HFFc6 (cell line): ENCODE measurements at regions not wholly inside any gene's neighbourhood (a gene's known extent, or its start where the extent isn't known, plus 50 kb on each side); places are given as distances from the start of the nearest gene placed in this dataset.

Experiments
- DNase-seq: peaks from one replicate; pipeline ENCODE4 v3.0.0-alpha.2; 2018
- H3K27ac Mint-ChIP-seq: 2 replicates; pipeline ENCODE4 v1.8.0; 2020; ENCODE audit warnings: mild to moderate bottlenecking, mixed read lengths
- H3K27me3 Mint-ChIP-seq: 2 replicates; pipeline ENCODE4 v1.8.0; 2021; ENCODE audit warnings: mild to moderate bottlenecking, moderate library complexity, mixed read lengths; ENCODE audit not compliant: insufficient read depth
- H3K36me3 Mint-ChIP-seq: 2 replicates; pipeline ENCODE4 v1.8.0; 2021; ENCODE audit warnings: low read depth, mixed read lengths
- H3K4me1 Mint-ChIP-seq: 2 replicates; pipeline ENCODE4 v1.8.0; 2020; ENCODE audit warnings: low read depth, mixed read lengths
- H3K4me3 Mint-ChIP-seq: 2 replicates; pipeline ENCODE4 v1.8.0; 2020; ENCODE audit warnings: mild to moderate bottlenecking, moderate library complexity, mixed read lengths
- H3K9me3 Mint-ChIP-seq: 2 replicates; pipeline ENCODE4 v1.8.0; 2020; ENCODE audit warnings: mild to moderate bottlenecking, mixed read lengths
- TF ChIP-seq, protein P1 (sequence below): fragments of 200-600 bp; sonication (generic); IDR thresholded peaks from 2 replicates; pipeline ENCODE4 v1.5.0; 2021; ENCODE audit warnings: antibody characterized with exemption, mild to moderate bottlenecking

- TF ChIP-seq, protein P1, sequence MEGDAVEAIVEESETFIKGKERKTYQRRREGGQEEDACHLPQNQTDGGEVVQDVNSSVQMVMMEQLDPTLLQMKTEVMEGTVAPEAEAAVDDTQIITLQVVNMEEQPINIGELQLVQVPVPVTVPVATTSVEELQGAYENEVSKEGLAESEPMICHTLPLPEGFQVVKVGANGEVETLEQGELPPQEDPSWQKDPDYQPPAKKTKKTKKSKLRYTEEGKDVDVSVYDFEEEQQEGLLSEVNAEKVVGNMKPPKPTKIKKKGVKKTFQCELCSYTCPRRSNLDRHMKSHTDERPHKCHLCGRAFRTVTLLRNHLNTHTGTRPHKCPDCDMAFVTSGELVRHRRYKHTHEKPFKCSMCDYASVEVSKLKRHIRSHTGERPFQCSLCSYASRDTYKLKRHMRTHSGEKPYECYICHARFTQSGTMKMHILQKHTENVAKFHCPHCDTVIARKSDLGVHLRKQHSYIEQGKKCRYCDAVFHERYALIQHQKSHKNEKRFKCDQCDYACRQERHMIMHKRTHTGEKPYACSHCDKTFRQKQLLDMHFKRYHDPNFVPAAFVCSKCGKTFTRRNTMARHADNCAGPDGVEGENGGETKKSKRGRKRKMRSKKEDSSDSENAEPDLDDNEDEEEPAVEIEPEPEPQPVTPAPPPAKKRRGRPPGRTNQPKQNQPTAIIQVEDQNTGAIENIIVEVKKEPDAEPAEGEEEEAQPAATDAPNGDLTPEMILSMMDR: no peak
- Mint-ChIP-seq H3K4me3 (no peak overlapping the region), H3K4me1 (no peaks in the 10 kb centered on the region), H3K27ac (no peak overlapping the region), H3K9me3 (peaks cover 50% of the 10 kb centered on the region), H3K27me3 (no peaks in the 10 kb centered on the region; the same call in 1 of the 2 replicates), H3K36me3 (no peaks in the 10 kb centered on the region)
- no peak for DNase-seq
Observed at GRCh38 chr17:34703533-34703932, 124.2 kb downstream of the TMEM132E start.

DNA sequence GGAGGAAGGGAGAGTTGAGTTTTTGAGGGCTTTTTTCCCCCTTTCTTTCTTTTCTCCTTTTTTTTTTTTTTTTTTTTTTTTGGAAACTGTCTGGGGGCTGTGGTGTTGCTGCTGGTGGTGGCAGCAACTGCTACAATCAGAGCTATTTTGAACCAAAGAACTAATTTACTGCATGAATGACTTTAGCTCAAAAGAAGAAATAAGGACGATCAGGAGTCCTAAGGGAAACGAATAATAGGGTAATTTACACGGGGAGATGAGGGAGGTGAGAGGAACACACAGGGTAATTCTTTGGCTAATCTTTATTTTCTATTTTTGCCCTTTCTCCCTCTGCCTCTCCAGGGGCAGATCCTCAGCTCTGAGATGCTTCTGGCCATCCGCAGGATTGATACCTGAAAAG is 119.8 kb downstream of the TMEM132E start:
- Mint-ChIP-seq H3K4me1 (no peaks in the 10 kb centered on the region), H3K27ac (no peak overlapping the region), H3K27me3 (no peaks in the 10 kb centered on the region; the same call in 1 of the 2 replicates), H3K36me3 (no peaks in the 10 kb centered on the region), H3K9me3 (peaks cover 20% of the 10 kb centered on the region), H3K4me3 (no peak overlapping the region)
- TF ChIP-seq, protein P1: no peak
- no peak for DNase-seq

DNA sequence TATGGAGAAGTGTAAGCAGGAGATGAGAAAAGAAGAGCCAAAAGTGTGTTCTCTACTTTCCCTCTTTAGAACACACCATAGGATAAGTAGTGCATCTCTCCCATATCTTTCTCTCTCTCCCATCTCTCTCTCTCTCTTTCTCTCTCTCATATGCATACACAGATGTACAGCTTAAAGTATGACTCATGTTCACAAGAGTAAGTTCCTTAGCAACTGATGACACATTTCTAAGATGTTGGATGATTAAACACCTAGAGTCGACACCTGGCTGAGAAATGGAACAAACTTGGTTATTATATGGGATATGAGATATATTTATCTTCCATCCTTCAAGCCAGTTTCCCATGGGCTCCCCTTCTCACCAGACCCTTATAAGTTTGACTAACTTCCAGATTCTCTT is 113.5 kb downstream of the TMEM132E start:
- Mint-ChIP-seq H3K4me3 (no peak overlapping the region), H3K9me3 (peaks cover 26% of the 10 kb centered on the region), H3K27ac (no peak overlapping the region), H3K27me3 (peaks cover 2% of the 10 kb centered on the region; the same call in 1 of the 2 replicates), H3K4me1 (no peaks in the 10 kb centered on the region), H3K36me3 (no peaks in the 10 kb centered on the region)
- no peak for DNase-seq
- TF ChIP-seq, protein P1: no peak
